GM18498 (cell line): ENCODE measurements at regions not wholly inside any gene's neighbourhood (a gene's known extent, or its start where the extent isn't known, plus 50 kb on each side); places are given as distances from the start of the nearest gene placed in this dataset.

Source experiments
- ATAC-seq: cut with Tn5 transposase; IDR thresholded peaks from one replicate; pipeline ENCODE4 v1.9.1; 2021; ENCODE audit warnings: mild to moderate bottlenecking, moderate library complexity; ENCODE audit not compliant: unreplicated experiment

GRCh38 chr20:48069596-48069995, 284.3 kb upstream of the SULF2 start:
- ATAC-seq: no peak

- ATAC-seq: no peak
Observed at GRCh38 chr20:48066851-48067250, 281.6 kb upstream of the SULF2 start.

- ATAC-seq: no peak
Observed at GRCh38 chr20:48066246-48066645, 281.0 kb upstream of the SULF2 start.

- ATAC-seq: no peak
Observed at GRCh38 chr20:48065833-48066232, 280.6 kb upstream of the SULF2 start.

- ATAC-seq: no peak
Observed at GRCh38 chr20:48064929-48065328, 279.6 kb upstream of the SULF2 start.

- ATAC-seq: no peak
Observed at GRCh38 chr20:48060841-48061720, 275.8 kb upstream of the SULF2 start.

GRCh38 chr20:48058611-48059559, 273.6 kb upstream of the SULF2 start:
- no peak for ATAC-seq

- ATAC-seq: no peak
Observed at GRCh38 chr20:48057739-48058138, 272.5 kb upstream of the SULF2 start.

GRCh38 chr20:48057251-48057650, 272.0 kb upstream of the SULF2 start:
- no peak for ATAC-seq

GRCh38 chr20:48056218-48056617, 270.9 kb upstream of the SULF2 start:
- ATAC-seq: no peak

GRCh38 chr20:48054051-48054450, 268.8 kb upstream of the SULF2 start:
- no peak for ATAC-seq

- no peak for ATAC-seq
Observed at GRCh38 chr20:48052475-48052835, 267.2 kb upstream of the SULF2 start.

GRCh38 chr20:48051794-48052474, 266.7 kb upstream of the SULF2 start:
- ATAC-seq: no peak

GRCh38 chr20:48049641-48050040, 264.4 kb upstream of the SULF2 start:
- no peak for ATAC-seq

GRCh38 chr20:48049171-48049570, 263.9 kb upstream of the SULF2 start:
- ATAC-seq: no peak

GRCh38 chr20:48047447-48047846, 262.2 kb upstream of the SULF2 start:
- ATAC-seq: no peak

- ATAC-seq: no peak
Observed at GRCh38 chr20:48042628-48043027, 257.3 kb upstream of the SULF2 start.

GRCh38 chr20:48041078-48041780, 255.9 kb upstream of the SULF2 start:
- ATAC-seq: no peak

- no peak for ATAC-seq
Observed at GRCh38 chr20:48040491-48040890, 255.2 kb upstream of the SULF2 start.

- ATAC-seq: no peak
Observed at GRCh38 chr20:48040051-48040450, 254.8 kb upstream of the SULF2 start.

GRCh38 chr20:48039514-48039913, 254.2 kb upstream of the SULF2 start:
- ATAC-seq: no peak
